OCI-LY7 (cell line): ENCODE measurements at regions not wholly inside any gene's neighbourhood (a gene's known extent, or its start where the extent isn't known, plus 50 kb on each side); places are given as distances from the start of the nearest gene placed in this dataset.

Experiments
- BruUV-seq: library from RNA; stranded (reverse); fragments of 400-500 nt; replicated peaks from 2 replicates; lab custom pipeline; 2021; lab: Mats Ljungman, UMichigan
- CTCF ChIA-PET: fragments of 300-600 bp; sonication (Branson Sonifier 250); formaldehyde crosslinking; loops from one replicate; lab custom pipeline; 2022; ENCODE audit warnings: antibody characterized with exemption; ENCODE audit not compliant: unreplicated experiment; lab: Charles Lee
- POLR2A ChIA-PET: fragments of 300-600 bp; sonication (Branson Sonifier 250); formaldehyde crosslinking; loops from one replicate; lab custom pipeline; 2022; ENCODE audit warnings: antibody characterized with exemption; lab: Charles Lee
- DNase-seq: peaks from one replicate; pipeline ENCODE4 v3.0.0-alpha.2; 2015; ENCODE audit warnings: low spot score
- H2AFZ ChIP-seq: fragments of 200-600 bp; sonication (generic), shearing (Covaris generic); 2 replicates; pipeline ENCODE4 v1.6.1; 2014; ENCODE audit warnings: mild to moderate bottlenecking, antibody characterized with exemption, low read length, moderate library complexity
- H3K27ac ChIP-seq: fragments of 200-600 bp; sonication (generic); 2 replicates; pipeline ENCODE4 v1.5.1; 2014; ENCODE audit warnings: mixed run types, low read depth, mild to moderate bottlenecking, moderate library complexity, low read length, inconsistent platforms; ENCODE audit not compliant: poor library complexity, severe bottlenecking
- H3K36me3 ChIP-seq: fragments of 200-600 bp; sonication (generic); 2 replicates; pipeline ENCODE4 v1.6.1; 2014; ENCODE audit warnings: mild to moderate bottlenecking, antibody characterized with exemption, low read length, moderate library complexity, mixed read lengths; ENCODE audit not compliant: insufficient read depth
- H3K4me1 ChIP-seq: fragments of 200-600 bp; sonication (generic); 2 replicates; pipeline ENCODE4 v1.5.1; 2014; ENCODE audit warnings: mild to moderate bottlenecking, low read length; ENCODE audit not compliant: insufficient read depth, poor library complexity, severe bottlenecking
- H3K4me2 ChIP-seq: fragments of 200-600 bp; sonication (generic); 2 replicates; pipeline ENCODE4 v1.6.1; 2014; ENCODE audit warnings: mild to moderate bottlenecking, low read length
- H3K4me3 ChIP-seq: fragments of 200-600 bp; sonication (generic); 2 replicates; pipeline ENCODE4 v1.5.1; 2014; ENCODE audit warnings: mild to moderate bottlenecking, low read depth, low read length; ENCODE audit not compliant: poor library complexity, severe bottlenecking
- H3K79me2 ChIP-seq: fragments of 200-600 bp; sonication (generic); 2 replicates; pipeline ENCODE4 v1.6.1; 2016; ENCODE audit warnings: low read depth, mild to moderate bottlenecking, low read length, moderate library complexity, mixed read lengths; ENCODE audit not compliant: insufficient read depth
- H3K9me2 ChIP-seq: fragments of 200-600 bp; sonication (generic); 2 replicates; pipeline ENCODE4 v1.6.1; 2016; ENCODE audit warnings: mild to moderate bottlenecking, low read length, mixed read lengths; ENCODE audit not compliant: insufficient read depth
- H3K9me3 ChIP-seq: fragments of 200-600 bp; sonication (generic); 2 replicates; pipeline ENCODE4 v1.6.1; 2014; ENCODE audit warnings: mild to moderate bottlenecking, mixed run types, low read length, mixed read lengths
- H4K20me1 ChIP-seq: fragments of 200-600 bp; sonication (generic); 2 replicates; pipeline ENCODE4 v1.6.1; 2014; ENCODE audit warnings: mild to moderate bottlenecking, antibody characterized with exemption, low read length, moderate library complexity, mixed read lengths; ENCODE audit not compliant: insufficient read depth
- EZH2phosphoT487 ChIP-seq: fragments of 200-600 bp; sonication (generic); IDR thresholded peaks from 2 replicates; pipeline ENCODE4 v1.6.1; 2018; ENCODE audit warnings: low read depth, borderline replicate concordance, mild to moderate bottlenecking, mixed run types, antibody characterized with exemption, low read length, moderate library complexity, mixed read lengths
- intact Hi-C: fragments of 100-400 bp; cut with micrococcal nuclease; formaldehyde crosslinking; loops from one replicate; pipeline ENCODE4 v1.10.0; 2022; ENCODE audit not compliant: unreplicated experiment
- TF ChIP-seq, protein P1 (sequence below): fragments of 200-600 bp; sonication (generic); conservative IDR thresholded peaks from 2 replicates; pipeline ENCODE4 v1.5.1; 2014; ENCODE audit warnings: mild to moderate bottlenecking, antibody characterized with exemption, low read length, moderate library complexity, mixed read lengths

DNA sequence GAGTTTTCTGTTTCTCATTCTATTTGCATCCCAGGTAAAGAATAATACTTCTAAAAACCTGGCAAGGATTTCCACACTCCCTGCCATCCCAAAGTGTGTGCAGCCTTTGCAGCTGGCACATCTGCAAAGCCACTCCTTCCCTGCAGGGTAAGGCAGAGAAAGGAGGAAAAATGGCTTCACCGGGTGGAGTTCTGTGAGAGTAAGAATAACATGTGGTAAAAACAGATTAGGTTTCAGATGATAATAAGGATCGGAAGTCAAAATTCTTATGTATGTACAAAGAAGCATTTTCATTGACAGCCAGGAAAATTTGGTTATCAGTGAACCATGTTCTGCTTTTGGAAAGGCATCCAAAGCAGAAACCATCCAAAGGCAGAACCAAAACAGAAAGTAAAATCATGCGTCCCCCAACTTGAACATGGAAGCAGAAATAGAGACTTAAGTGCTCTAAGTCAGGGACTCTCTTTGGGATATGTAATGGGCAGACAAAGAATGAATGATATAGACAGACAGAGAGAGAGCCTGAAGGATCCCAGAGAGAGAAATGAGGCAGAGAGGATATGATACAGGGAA is 192.6 kb upstream of the CCDC196 start:
- no peaks in the 10 kb centered on the region for H3K79me2 ChIP-seq
- intact Hi-C loops = no loop called here
- H4K20me1 ChIP-seq = no peaks in the 10 kb centered on the region
- DNase-seq = no peak
- H3K27ac ChIP-seq = no peak overlapping the region
- no TSS peak for BruUV-seq
- CTCF ChIA-PET = no interaction called here
- H3K9me2 ChIP-seq = no peaks in the 10 kb centered on the region
- H3K9me3 ChIP-seq = no peaks in the 10 kb centered on the region
- no peaks in the 10 kb centered on the region for H3K36me3 ChIP-seq
- H2AFZ ChIP-seq = no peak overlapping the region
- POLR2A ChIA-PET = no interaction called here
- no peak overlapping the region for H3K4me3 ChIP-seq
- no peak overlapping the region for H3K4me2 ChIP-seq
- H3K4me1 ChIP-seq = no peaks in the 10 kb centered on the region
- TF ChIP-seq, protein P1, sequence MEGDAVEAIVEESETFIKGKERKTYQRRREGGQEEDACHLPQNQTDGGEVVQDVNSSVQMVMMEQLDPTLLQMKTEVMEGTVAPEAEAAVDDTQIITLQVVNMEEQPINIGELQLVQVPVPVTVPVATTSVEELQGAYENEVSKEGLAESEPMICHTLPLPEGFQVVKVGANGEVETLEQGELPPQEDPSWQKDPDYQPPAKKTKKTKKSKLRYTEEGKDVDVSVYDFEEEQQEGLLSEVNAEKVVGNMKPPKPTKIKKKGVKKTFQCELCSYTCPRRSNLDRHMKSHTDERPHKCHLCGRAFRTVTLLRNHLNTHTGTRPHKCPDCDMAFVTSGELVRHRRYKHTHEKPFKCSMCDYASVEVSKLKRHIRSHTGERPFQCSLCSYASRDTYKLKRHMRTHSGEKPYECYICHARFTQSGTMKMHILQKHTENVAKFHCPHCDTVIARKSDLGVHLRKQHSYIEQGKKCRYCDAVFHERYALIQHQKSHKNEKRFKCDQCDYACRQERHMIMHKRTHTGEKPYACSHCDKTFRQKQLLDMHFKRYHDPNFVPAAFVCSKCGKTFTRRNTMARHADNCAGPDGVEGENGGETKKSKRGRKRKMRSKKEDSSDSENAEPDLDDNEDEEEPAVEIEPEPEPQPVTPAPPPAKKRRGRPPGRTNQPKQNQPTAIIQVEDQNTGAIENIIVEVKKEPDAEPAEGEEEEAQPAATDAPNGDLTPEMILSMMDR = no peak

DNA sequence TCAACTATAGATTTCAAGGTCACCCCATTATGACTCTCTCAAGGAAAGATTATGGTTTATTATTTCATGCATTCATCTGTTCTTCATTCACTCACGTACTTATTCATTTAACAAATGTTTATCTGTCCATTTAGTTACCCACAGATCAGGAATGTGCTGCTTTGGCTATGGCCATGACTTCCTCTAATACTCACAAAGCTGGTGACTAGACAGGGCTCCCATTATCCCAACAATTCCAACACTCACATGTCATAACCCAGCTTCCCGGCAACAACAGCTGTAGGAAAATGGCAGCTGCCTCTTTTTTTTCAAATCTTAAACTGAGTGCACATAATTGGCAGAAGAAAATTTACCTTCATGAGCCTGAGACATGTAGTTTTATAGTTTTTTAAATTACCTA is 190.8 kb upstream of the CCDC196 start:
- ChIA-PET CTCF (no interaction called here), POLR2A (interaction anchor here (0.6 kb wide), 1 partner anchor 29 kb away, joined by 3 read pairs; no protein-coding TSS in a partner anchor)
- no TSS peak for BruUV-seq
- Histone ChIP-seq H3K9me3 (no peaks in the 10 kb centered on the region), H3K27ac (no peak overlapping the region), H3K79me2 (no peaks in the 10 kb centered on the region), H2AFZ (no peak overlapping the region), H3K4me3 (no peak overlapping the region), H3K9me2 (no peaks in the 10 kb centered on the region), H3K4me1 (no peaks in the 10 kb centered on the region), H4K20me1 (no peaks in the 10 kb centered on the region), H3K36me3 (no peaks in the 10 kb centered on the region), H3K4me2 (no peak overlapping the region)
- intact Hi-C loops = no loop called here
- DNase-seq = no peak
- TF ChIP-seq, protein P1 = no peak
- TF ChIP-seq EZH2phosphoT487 = no peak

DNA sequence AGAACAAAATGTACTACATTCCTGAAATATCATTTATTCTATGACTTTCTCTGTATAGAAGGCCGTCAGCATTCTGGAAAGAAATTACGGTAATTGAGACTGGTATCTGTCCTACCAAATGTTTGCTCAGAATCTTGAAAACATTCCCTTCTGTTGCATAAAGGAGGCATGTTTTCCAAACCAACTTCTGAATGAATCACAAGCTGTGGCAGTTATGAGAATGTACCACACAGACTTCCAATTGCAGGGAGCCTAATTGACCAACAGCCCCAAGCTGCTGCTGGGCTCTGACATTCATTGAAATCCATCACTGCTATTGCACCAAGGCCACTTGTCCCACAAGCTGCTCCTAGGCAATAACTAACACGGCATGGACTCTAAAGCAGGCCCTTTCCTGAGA is 185.3 kb upstream of the CCDC196 start:
- POLR2A ChIA-PET = no interaction called here
- intact Hi-C loops = no loop called here
- CTCF ChIA-PET = no interaction called here

More for the DNA sequence above, 185.3 kb upstream of the CCDC196 start:
- Histone ChIP-seq H2AFZ (no peak overlapping the region), H3K4me1 (no peaks in the 10 kb centered on the region), H3K4me3 (no peak overlapping the region), H3K27ac (no peak overlapping the region), H3K36me3 (no peaks in the 10 kb centered on the region), H3K79me2 (no peaks in the 10 kb centered on the region), H3K9me3 (no peaks in the 10 kb centered on the region), H3K9me2 (no peaks in the 10 kb centered on the region), H4K20me1 (no peaks in the 10 kb centered on the region), H3K4me2 (no peak overlapping the region)
- no TSS peak for BruUV-seq
- DNase-seq = no peak
- TF ChIP-seq, protein P1 = no peak
- no peak for TF ChIP-seq EZH2phosphoT487
